ENCODE measurements at regions not wholly inside any gene's neighbourhood (a gene's known extent, or its start where the extent isn't known, plus 50 kb on each side); places are given as distances from the start of the nearest gene placed in this dataset.
"Not testable (repeated sequence)": the region's sequence is repeated elsewhere in the genome, so short reads cannot be mapped to it uniquely, and the experiment has no call there.

GRCh38 chr2:171266102-171266501 is 105.4 kb upstream of the TLK1 start:
- peaks cover 2% of the 10 kb centered on the region for H3K4me1 ChIP-seq (ENCODE audit: control insufficient read depth, insufficient read depth, low read length)
- in situ Hi-C loops (cut with HindIII; ENCODE audit: low pct_unique_long_range_greater_than_20kb, low sequenced_read_pairs) (no loop called here), intact Hi-C loops (cut with micrococcal nuclease; ENCODE audit: unreplicated experiment) (no loop called here)
- ATAC-seq (no peak), DNase-seq (ENCODE audit: low read depth, low spot score) (no peak)
- TF ChIP-seq POLR2AphosphoS5 (IDR thresholded peaks at IDR 0.05; ENCODE audit: low read depth, low read length), result no peak
- TF ChIP-seq SIN3A (IDR thresholded peaks at IDR 0.05; ENCODE audit: borderline replicate concordance, insufficient read depth, low read depth, low read length), result no peak
- TF ChIP-seq TCF7L2 (IDR thresholded peaks at IDR 0.05; ENCODE audit: low read depth, low read length), result no peak
- no peak for TF ChIP-seq REST (IDR thresholded peaks at IDR 0.05; ENCODE audit: insufficient read depth in 1 of 2, low read depth in 2 of 2, low read length in 1 of 2)
- TF ChIP-seq CTCF (IDR thresholded peaks at IDR 0.05), result no peak
- no TSS peak for BruUV-seq (replicated peaks)
- ChIA-PET CTCF (interaction anchor here (0.6 kb wide), 1 partner anchor 300 kb away, joined by 3 read pairs; no protein-coding TSS in a partner anchor), POLR2A (no interaction called here)
- no peak overlapping the region for H3K4me3 ChIP-seq (ENCODE audit: low read depth in 2 of 2, low read length in 2 of 2)
- H3K27ac ChIP-seq (ENCODE audit: low read length), result no peak overlapping the region
- H3K27me3 ChIP-seq (ENCODE audit: control insufficient read depth, insufficient read depth, low read length), result no peaks in the 10 kb centered on the region
- H3K9me3 ChIP-seq (ENCODE audit: control insufficient read depth, insufficient read depth, low read depth, low read length), result no peaks in the 10 kb centered on the region
- no peaks in the 10 kb centered on the region for H3K36me3 ChIP-seq (ENCODE audit: control insufficient read depth, insufficient read depth, low read length)

- H3K36me3 ChIP-seq (ENCODE audit: control insufficient read depth, insufficient read depth, low read length); H3K27me3 ChIP-seq (ENCODE audit: control insufficient read depth, insufficient read depth, low read length); in situ Hi-C loops (cut with HindIII; ENCODE audit: low pct_unique_long_range_greater_than_20kb, low sequenced_read_pairs); DNase-seq (ENCODE audit: low read depth, low spot score); H3K4me3 ChIP-seq (ENCODE audit: low read depth in 2 of 2, low read length in 2 of 2); ATAC-seq; H3K9me3 ChIP-seq (ENCODE audit: control insufficient read depth, insufficient read depth, low read depth, low read length); H3K27ac ChIP-seq (ENCODE audit: low read length); CTCF ChIA-PET; POLR2A ChIA-PET; BruUV-seq (replicated peaks); intact Hi-C loops (cut with micrococcal nuclease; ENCODE audit: unreplicated experiment); H3K4me1 ChIP-seq (ENCODE audit: control insufficient read depth, insufficient read depth, low read length): not testable (repeated sequence)
Measured at GRCh38 chr2:171261529-171261928, 100.8 kb upstream of the TLK1 start.

GRCh38 chr2:171260471-171261424 is 100.1 kb upstream of the TLK1 start:
- no peaks in the 10 kb centered on the region for H3K36me3 ChIP-seq (ENCODE audit: control insufficient read depth, insufficient read depth, low read length)
- intact Hi-C loops (cut with micrococcal nuclease; ENCODE audit: unreplicated experiment) (no loop called here), in situ Hi-C loops (cut with HindIII; ENCODE audit: low pct_unique_long_range_greater_than_20kb, low sequenced_read_pairs) (no loop called here)
- no peaks in the 10 kb centered on the region for H3K9me3 ChIP-seq (ENCODE audit: control insufficient read depth, insufficient read depth, low read depth, low read length)
- CTCF ChIA-PET, result no interaction called here
- H3K27me3 ChIP-seq (ENCODE audit: control insufficient read depth, insufficient read depth, low read length), result no peaks in the 10 kb centered on the region
- H3K4me1 ChIP-seq (ENCODE audit: control insufficient read depth, insufficient read depth, low read length), result no peaks in the 10 kb centered on the region
- H3K27ac ChIP-seq (ENCODE audit: low read length), result no peak overlapping the region
- no peak for DNase-seq (ENCODE audit: low read depth, low spot score)
- TF ChIP-seq TCF7L2 (IDR thresholded peaks at IDR 0.05; ENCODE audit: low read depth, low read length), result no peak
- no peak for TF ChIP-seq CTCF (IDR thresholded peaks at IDR 0.05)
- TF ChIP-seq REST (IDR thresholded peaks at IDR 0.05; ENCODE audit: insufficient read depth in 1 of 2, low read depth in 2 of 2, low read length in 1 of 2), result no peak
- no peak overlapping the region for H3K4me3 ChIP-seq (ENCODE audit: low read depth in 2 of 2, low read length in 2 of 2)
- no TSS peak for BruUV-seq (replicated peaks)
- POLR2A ChIA-PET, result no interaction called here
- ATAC-seq, result no peak

All from Panc1 (cell line).